NCI-H345 treated with DMSO at 0.1 percent for 48 hours (cell line): ENCODE measurements at regions not wholly inside any gene's neighbourhood (a gene's known extent, or its start where the extent isn't known, plus 50 kb on each side); places are given as distances from the start of the nearest gene placed in this dataset.

Experiments
- DNase-seq: peaks from one replicate; lab custom pipeline; 2025; ENCODE audit not compliant: unreplicated experiment; lab: John Stamatoyannopoulos, UW

DNA sequence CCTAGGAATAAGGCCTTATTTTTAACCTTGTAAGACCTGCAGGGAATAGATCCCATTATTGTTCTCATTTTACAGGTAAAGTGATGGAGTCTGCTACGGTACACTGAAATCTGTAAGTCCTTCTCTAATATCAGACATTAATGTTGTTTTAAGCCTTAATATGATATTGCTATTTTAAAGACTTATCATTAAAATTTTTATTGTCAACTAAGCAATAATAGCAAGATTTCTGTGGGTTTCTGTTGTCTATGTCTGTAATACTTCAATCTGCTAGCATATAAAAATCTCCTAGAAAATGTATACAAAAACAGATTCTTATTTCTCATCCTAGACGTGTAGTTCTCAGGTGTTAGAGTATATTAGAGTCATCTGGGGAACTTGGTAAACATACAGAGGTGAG, 317.5 kb upstream of the TENM4 start:
- DNase-seq = no peak

DNA sequence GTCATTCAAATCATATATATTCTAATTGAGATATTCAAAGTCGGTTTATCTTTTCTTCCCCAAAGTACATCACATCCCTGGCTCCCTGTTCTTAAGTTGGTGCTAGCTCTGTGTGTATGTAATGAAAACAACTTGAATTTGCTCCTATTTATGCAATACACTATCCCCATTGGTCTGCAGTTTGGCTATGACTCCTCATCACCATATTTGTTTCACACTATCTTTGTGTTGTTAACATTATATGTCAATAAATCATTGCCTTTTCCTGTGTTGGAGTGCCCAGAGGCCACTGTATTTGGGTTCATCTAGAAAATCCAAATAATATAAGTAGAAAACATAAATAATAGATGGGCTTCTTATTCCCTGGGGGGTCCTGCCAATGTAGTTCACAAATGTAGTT, 306.6 kb upstream of the TENM4 start:
- no peak for DNase-seq

DNA sequence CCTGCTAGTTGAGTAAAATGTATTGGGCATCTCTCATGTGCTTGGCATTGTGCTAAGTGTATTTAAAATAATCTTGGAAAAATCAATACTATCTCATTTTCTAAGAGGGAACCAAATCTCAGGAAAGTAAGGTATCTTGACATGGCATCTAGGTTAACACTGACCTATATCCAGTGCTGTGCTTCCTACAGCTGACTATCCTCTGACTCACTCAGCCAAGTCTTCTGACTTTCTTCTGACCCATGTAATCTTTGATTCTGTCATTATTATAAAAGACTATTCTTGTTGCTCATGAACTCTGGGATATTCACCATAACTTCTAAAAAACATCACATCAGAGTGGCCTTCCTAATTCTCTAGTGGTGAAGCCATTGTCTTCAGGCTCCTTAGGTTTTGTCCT, 304.1 kb upstream of the TENM4 start:
- no peak for DNase-seq

- DNase-seq = no peak
Measured at GRCh38 chr11:79742176-79742575, 301.3 kb upstream of the TENM4 start.

DNA sequence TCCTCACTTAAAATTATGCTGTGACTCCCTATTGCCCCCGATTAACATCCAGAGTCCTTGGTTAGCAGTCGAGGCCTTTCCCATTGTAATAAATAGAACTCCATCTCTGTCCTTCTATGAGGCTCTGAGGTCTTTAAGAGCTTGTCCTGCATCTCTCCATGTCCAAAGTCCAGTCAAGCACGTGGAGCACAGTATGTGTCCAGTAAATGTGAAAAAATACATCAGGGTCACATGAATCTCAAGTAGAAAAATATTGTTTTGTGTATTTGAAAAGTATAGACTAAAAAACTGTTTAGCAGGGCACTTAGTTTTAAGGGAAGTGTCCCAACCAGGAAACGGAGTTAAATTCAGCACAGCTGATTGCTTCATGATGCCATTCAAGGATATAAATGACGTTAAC, 298.8 kb upstream of the TENM4 start:
- no peak for DNase-seq

GRCh38 chr11:79727221-79727620, 286.4 kb upstream of the TENM4 start:
- no peak for DNase-seq

GRCh38 chr11:79720115-79720514, 279.3 kb upstream of the TENM4 start:
- DNase-seq = no peak

- DNase-seq = peak; percentile 30
Measured at GRCh38 chr11:79708319-79708932, 267.6 kb upstream of the TENM4 start.

- DNase-seq = no peak
Measured at GRCh38 chr11:79705648-79706047, 264.8 kb upstream of the TENM4 start.

DNA sequence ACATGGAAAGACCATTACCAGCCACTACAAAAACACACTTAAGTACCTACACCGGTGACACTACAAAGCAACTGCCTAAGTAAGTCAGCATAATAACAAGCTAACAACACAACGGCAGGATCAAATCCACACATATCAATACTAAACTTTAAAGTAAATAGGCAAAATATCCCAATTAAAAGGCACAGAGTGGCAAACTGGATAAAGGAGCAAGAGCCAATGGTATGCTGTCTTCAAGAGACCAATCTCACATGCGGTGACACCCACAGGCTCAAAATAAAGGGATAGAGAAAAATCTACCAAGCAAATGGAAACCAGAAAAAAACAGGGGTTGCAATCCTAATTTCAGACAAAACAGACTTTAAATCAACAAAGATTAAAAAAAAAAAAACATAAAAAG, 261.5 kb upstream of the TENM4 start:
- DNase-seq = no peak

DNA sequence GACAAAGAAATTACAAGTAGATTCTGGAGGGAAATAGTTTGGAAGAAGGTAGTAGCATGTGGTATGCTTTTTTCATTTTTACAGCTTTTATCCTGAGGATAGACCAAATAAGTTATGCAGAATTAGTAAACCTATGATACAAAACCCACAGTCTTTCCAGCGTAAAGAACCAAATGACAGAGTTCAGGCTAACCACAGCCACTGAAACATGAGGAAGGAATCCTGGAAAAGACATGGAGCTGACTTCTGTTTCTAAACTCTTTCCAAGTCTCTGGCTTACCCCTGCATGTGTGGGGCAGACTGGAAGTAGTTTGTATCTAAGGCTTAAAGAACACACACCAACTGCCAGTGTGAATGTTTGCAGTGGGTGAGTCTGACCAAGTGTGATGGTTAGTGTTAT, 258.4 kb upstream of the TENM4 start:
- DNase-seq = no peak

GRCh38 chr11:79697905-79698304, 257.1 kb upstream of the TENM4 start:
- no peak for DNase-seq

- no peak for DNase-seq
Measured at GRCh38 chr11:79694368-79694767, 253.5 kb upstream of the TENM4 start.

GRCh38 chr11:79691445-79691844, 250.6 kb upstream of the TENM4 start:
- DNase-seq = no peak

DNA sequence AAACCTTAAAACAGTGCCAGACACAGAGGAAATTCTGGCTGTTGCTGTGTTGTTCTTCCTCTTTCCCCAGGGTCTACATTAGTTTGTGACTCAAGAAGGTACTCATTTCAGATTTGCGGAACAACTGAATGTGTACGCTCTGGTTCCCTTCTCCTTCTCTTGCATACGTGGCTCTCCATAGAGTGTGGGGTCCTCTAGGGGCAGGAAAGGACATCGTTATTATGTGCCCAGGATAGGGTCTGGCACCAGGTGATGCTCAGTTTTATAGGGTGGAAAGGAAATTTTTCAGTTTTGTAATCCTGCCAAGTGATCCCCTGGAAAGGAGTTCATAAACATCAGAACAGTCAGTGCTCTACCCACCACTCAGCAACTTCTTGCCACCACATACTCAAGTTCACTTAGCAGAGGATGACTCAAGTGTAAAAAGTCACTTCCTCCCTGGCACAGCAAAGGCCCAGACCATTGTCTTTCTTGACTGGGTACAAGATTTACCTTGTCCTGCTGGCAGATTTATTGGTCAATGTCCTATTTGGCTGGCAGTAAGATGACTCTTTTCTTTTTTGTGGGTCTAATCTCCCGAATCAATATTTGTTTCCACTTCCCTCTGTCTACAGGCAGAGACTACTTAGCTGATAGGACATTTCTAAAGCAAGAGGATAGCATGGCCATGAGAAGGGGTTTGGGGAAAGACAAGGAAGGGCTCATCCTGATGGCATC, 246.0 kb upstream of the TENM4 start:
- DNase-seq = no peak

GRCh38 chr11:79683930-79684329, 243.1 kb upstream of the TENM4 start:
- no peak for DNase-seq

- no peak for DNase-seq
Measured at GRCh38 chr11:79678780-79679452, 238.1 kb upstream of the TENM4 start.

DNA sequence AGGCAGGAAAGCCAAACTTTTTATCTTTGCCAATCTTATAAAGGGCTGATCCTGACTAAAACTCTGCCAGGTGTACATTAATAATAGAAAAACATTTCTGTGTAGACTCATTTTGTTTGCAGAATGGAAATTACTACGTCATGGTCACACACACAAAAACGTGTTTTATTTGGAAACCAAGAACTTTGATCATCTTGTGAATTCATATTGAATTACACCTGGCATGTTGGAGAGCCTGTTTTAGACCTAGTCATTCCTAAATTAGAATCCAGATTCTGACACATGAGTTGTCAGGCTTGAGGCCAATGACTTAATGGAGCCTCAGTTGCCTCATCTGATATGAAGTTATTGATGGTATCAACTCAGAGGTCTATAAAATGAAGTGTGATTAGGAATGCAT, 235.6 kb upstream of the TENM4 start:
- DNase-seq = no peak

- DNase-seq = no peak
Measured at GRCh38 chr11:79675081-79675480, 234.3 kb upstream of the TENM4 start.

GRCh38 chr11:79672786-79673185, 232.0 kb upstream of the TENM4 start:
- DNase-seq = no peak

DNA sequence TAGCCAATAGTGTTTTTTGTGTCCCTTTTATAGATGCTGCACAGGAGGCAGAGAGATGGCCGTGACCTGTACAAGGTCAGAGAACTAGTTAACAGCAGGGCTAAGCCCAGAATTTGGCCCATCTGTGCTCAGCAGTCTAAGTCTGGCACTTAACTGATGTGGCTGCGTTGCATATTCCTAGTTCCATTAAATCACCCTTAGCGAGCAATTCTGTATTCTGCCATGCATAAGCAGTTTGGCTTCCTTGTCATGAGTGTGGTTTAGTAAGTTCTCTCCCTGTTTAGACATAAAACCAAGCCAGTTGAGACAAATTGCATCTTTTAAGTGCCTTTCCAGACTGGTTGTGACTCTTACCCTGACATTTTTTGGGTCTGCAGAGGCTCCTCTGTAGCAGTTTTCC, 230.6 kb upstream of the TENM4 start:
- no peak for DNase-seq

DNA sequence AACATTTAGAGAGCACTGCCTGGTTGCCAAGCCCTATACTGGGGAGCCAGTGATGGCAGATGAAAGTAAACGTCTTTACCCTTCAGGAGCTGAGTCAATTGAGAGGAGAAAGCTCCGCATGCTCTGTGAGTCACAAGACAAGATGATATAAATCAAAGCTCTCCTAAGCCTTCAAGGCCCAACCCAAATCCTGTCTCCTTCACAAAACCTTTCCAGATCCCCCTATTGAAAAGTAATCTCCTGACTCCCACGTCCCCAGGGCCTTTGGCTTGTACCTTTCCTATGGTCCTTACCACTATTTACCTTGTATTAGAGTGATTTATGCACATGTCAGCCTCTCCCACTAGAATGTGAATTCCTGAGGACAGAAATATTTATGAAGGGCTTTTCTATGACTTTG, 230.1 kb upstream of the TENM4 start:
- no peak for DNase-seq
